Endothelial cell of umbilical vein (primary cell): ENCODE measurements at regions not wholly inside any gene's neighbourhood (a gene's known extent, or its start where the extent isn't known, plus 50 kb on each side); places are given as distances from the start of the nearest gene placed in this dataset.

Experiments used
- CTCF ChIP-seq, 2 donors: IDR thresholded peaks; 1 replicate in 1 of 2; 2 replicates in 1 of 2; pipeline ENCODE4 v1.5.1; 2011; ENCODE audit warnings: low read length in 2 of 2, mild to moderate bottlenecking in 2 of 2, moderate library complexity in 2 of 2, control low read depth in 1 of 2, inconsistent platforms in 1 of 2, low read depth in 1 of 2; ENCODE audit not compliant: insufficient read depth in 1 of 2; ENCODE audit errors: extremely low read depth in 1 of 2
- EZH2 ChIP-seq: IDR thresholded peaks from 2 replicates; pipeline ENCODE4 v1.6.1; 2012; ENCODE audit warnings: borderline replicate concordance, low read depth, mild to moderate bottlenecking, moderate library complexity, low read length, inconsistent platforms; ENCODE audit not compliant: severe bottlenecking
- MAX ChIP-seq: IDR thresholded peaks from 2 replicates; pipeline ENCODE4 v1.6.1; 2011; ENCODE audit not compliant: insufficient read depth, insufficient read length

GRCh38 chr17:27241346-27241946, 52.5 kb upstream of the WSB1 start:
- TF ChIP-seq MAX (no peak), EZH2 (no peak), CTCF (IDR thresholded peaks at IDR 0.05; ENCODE audit: extremely low read depth in 1 of 2, insufficient read depth in 1 of 2, low read depth in 1 of 2, low read length in 2 of 2) (no peak)
